Thoracic aorta (tissue), 2 donors: ENCODE measurements at regions not wholly inside any gene's neighbourhood (a gene's known extent, or its start where the extent isn't known, plus 50 kb on each side); places are given as distances from the start of the nearest gene placed in this dataset.

ENCODE experiments used
- ATAC-seq: fragments of 150-250 bp; one replicate; pipeline ENCODE4 v1.8.0; 2017; ENCODE audit warnings: low read depth; ENCODE audit not compliant: insufficient number of reproducible peaks, low FRiP score
- DNase-seq: peaks from one replicate; pipeline ENCODE4 v3.0.0-alpha.2; 2020; ENCODE audit warnings: low spot score
- H3K27ac ChIP-seq, 2 donors: fragments of 200-600 bp; sonication (generic); 1 replicate in 1 of 2; 2 replicates in 1 of 2; pipeline ENCODE4 v1.5.1; 2016; ENCODE audit warnings: mild to moderate bottlenecking in 2 of 2, moderate library complexity in 2 of 2
- H3K27me3 ChIP-seq: fragments of 200-600 bp; sonication (generic); replicated peaks from 2 replicates; pipeline ENCODE4 v1.6.0; 2016; ENCODE audit warnings: mild to moderate bottlenecking; ENCODE audit not compliant: insufficient read depth
- H3K36me3 ChIP-seq: fragments of 200-600 bp; sonication (generic); one replicate; pipeline ENCODE4 v1.5.1; 2016
- H3K4me1 ChIP-seq, 2 donors: fragments of 200-600 bp; sonication (generic); 1 replicate in 1 of 2; 2 replicates in 1 of 2; pipeline versions ENCODE4 v1.5.1 to v1.6.0; 2016; ENCODE audit warnings: low read depth in 2 of 2, mild to moderate bottlenecking in 1 of 2; ENCODE audit not compliant: control insufficient read depth in 1 of 2
- H3K4me3 ChIP-seq: fragments of 200-600 bp; sonication (generic); 2 replicates; pipeline ENCODE4 v1.5.1; 2016; ENCODE audit warnings: mild to moderate bottlenecking
- H3K9me3 ChIP-seq: fragments of 200-600 bp; sonication (generic); 2 replicates; pipeline ENCODE4 v1.5.1; 2016
- TF ChIP-seq, protein P1 (sequence below): fragments of 200-600 bp; sonication (generic); IDR thresholded peaks from one replicate; pipeline ENCODE4 v1.5.1; 2019; ENCODE audit warnings: antibody characterized with exemption

DNA sequence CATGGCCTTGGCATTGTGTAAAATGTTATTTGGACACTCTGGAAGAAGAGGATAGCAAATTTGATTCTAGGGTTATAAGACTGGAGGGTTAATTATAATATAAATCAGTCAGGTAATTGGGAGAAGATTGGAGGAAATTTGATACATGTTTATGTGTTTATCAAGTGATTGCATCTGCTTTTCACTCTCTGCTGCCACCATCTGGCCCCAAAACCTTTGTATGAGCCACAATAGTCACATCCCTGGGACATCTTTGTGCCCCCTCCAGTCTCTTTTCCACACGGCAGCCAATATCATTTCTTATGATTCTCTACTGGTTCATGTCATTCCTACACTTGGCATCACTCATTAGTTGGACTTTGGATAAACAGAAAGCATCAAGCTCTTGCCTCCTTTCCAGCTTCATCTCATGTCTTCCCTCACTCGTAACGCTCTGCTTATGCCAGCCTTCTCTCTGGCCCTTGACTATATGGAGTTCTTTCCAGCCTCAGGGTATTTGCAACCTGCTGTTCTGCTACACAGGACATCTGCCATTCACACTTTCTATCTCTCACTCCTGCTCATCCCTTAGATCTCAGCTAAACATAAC, 602.3 kb upstream of the SUCLG2 start:
- DNase-seq (no peak), ATAC-seq (no peak)
- no peaks in the 10 kb centered on the region for H3K4me1 ChIP-seq
- no peak overlapping the region for H3K4me3 ChIP-seq
- H3K27me3 ChIP-seq, result no peaks in the 10 kb centered on the region
- no peaks in the 10 kb centered on the region for H3K9me3 ChIP-seq
- no peak overlapping the region for H3K27ac ChIP-seq
- TF ChIP-seq, protein P1, sequence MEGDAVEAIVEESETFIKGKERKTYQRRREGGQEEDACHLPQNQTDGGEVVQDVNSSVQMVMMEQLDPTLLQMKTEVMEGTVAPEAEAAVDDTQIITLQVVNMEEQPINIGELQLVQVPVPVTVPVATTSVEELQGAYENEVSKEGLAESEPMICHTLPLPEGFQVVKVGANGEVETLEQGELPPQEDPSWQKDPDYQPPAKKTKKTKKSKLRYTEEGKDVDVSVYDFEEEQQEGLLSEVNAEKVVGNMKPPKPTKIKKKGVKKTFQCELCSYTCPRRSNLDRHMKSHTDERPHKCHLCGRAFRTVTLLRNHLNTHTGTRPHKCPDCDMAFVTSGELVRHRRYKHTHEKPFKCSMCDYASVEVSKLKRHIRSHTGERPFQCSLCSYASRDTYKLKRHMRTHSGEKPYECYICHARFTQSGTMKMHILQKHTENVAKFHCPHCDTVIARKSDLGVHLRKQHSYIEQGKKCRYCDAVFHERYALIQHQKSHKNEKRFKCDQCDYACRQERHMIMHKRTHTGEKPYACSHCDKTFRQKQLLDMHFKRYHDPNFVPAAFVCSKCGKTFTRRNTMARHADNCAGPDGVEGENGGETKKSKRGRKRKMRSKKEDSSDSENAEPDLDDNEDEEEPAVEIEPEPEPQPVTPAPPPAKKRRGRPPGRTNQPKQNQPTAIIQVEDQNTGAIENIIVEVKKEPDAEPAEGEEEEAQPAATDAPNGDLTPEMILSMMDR, result no peak
- no peaks in the 10 kb centered on the region for H3K36me3 ChIP-seq

DNA sequence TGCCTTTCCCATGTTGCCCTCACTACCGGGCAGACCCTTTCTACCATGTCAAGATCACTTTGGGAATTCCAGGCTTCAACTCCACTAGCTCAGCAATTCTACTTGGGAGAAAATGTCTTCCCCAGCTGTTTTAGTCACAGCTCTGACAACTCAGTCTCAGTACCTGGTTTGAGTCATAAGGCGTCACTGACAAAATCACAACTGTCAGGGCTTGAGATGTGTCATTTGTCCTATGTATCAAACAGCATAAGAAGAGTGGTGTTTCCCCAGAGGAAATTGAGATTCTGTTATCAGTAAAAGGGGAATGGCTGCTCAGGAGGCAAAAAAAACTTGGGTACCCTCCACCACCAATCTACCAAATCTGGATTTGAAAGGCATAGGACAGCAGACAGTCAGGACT, 594.9 kb upstream of the SUCLG2 start:
- H3K4me3 ChIP-seq, result no peak overlapping the region
- no peaks in the 10 kb centered on the region for H3K4me1 ChIP-seq
- no peaks in the 10 kb centered on the region for H3K36me3 ChIP-seq
- DNase-seq (no peak), ATAC-seq (no peak)
- TF ChIP-seq, protein P1, result no peak
- H3K27me3 ChIP-seq, result no peaks in the 10 kb centered on the region
- no peaks in the 10 kb centered on the region for H3K9me3 ChIP-seq
- H3K27ac ChIP-seq, result no peak overlapping the region

DNA sequence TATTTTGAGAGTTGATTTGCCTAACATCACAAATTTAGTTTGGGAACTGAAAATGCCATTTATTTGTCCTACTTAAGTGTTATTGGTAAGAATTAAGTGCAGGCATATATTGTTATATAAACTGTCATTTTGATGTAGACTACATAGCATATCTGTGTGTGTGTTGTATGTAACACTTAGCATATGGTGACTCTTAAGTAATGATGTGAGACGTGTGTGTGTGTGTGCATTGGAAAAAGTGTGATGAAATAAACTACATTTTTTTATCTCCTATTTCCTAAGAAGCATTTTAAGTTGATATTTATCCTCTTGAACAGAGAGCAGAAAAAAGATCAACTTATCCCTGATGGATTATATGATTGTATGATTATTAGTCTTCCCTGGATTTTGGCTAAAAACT, 588.2 kb upstream of the SUCLG2 start:
- H3K36me3 ChIP-seq, result no peaks in the 10 kb centered on the region
- TF ChIP-seq, protein P1, result no peak
- no peaks in the 10 kb centered on the region for H3K9me3 ChIP-seq
- DNase-seq, result no peak
- no peaks in the 10 kb centered on the region for H3K4me1 ChIP-seq
- no peak for ATAC-seq
- H3K27me3 ChIP-seq, result no peaks in the 10 kb centered on the region
- no peak overlapping the region for H3K4me3 ChIP-seq
- H3K27ac ChIP-seq, result no peak overlapping the region

DNA sequence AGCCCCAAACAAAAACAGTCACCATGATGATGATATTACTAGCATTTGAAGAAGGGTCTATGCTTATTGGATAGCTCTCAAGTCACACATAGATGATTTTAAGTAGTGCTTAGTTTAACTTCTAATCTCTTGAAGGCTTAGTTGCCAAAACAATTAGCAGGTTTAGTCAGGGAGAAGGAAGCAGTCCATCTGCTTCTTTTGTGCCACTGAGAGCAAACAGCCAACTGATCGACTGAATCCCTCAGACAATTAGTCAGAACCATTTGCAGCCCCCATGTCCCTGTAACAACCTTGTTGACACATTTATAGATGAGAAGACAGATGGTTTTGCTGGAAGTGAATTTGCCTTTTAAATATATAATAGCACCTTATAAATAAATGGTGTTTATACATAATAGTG, 585.1 kb upstream of the SUCLG2 start:
- no peak for ATAC-seq

DNA sequence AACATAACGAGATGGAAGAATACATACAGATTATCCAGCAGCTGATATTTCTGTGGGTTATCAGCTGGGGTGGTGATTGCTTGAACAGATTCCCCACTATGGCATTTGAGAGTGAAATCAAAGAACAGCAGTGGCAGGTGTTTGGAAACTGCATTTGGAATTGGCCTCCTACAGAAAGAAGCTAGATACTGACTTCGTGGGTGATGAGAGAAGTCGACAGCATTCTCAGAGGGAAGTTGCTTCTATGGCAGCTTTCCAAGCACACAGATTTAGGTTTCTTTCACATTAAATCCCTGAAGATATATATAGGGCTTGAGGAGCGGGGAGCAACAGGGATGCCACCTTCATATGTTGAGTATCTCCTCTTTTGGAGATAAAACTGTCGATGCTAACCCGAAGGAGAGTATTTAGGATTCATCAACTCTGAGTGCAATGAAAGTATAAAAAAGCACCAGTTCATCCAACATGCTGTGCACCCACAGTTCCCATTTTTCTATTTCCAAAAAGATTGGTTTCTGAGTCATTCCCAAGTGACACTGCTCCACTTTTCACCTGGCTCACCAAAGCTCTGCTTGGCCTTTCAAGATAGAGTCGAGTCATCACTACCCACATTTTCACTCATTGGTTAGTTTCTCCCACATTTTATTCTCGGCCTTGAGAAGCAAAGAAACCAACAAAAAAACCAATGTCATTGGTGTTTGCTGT, 579.8 kb upstream of the SUCLG2 start:
- no peaks in the 10 kb centered on the region for H3K27me3 ChIP-seq
- TF ChIP-seq, protein P1, result no peak
- H3K9me3 ChIP-seq, result no peaks in the 10 kb centered on the region
- ATAC-seq, result no peak
- no peak for DNase-seq
- no peaks in the 10 kb centered on the region for H3K36me3 ChIP-seq
- no peaks in the 10 kb centered on the region for H3K4me1 ChIP-seq
- no peak overlapping the region for H3K27ac ChIP-seq
- no peak overlapping the region for H3K4me3 ChIP-seq

More for the DNA sequence above, 585.1 kb upstream of the SUCLG2 start:
- Histone ChIP-seq H3K27me3 (no peaks in the 10 kb centered on the region), H3K4me3 (no peak overlapping the region), H3K9me3 (no peaks in the 10 kb centered on the region), H3K4me1 (no peaks in the 10 kb centered on the region), H3K27ac (no peak overlapping the region), H3K36me3 (no peaks in the 10 kb centered on the region)
- no peak for DNase-seq
- TF ChIP-seq, protein P1, result no peak
